ENCODE measurements at regions not wholly inside any gene's neighbourhood (a gene's known extent, or its start where the extent isn't known, plus 50 kb on each side); places are given as distances from the start of the nearest gene placed in this dataset.
"Not testable (repeated sequence)": the region's sequence is repeated elsewhere in the genome, so short reads cannot be mapped to it uniquely, and the experiment has no call there.

- DNase-seq (no peak), ATAC-seq (ENCODE audit: low read depth in 2 of 2) (no peak)
- no peaks in the 10 kb centered on the region for H3K4me1 ChIP-seq (ENCODE audit: control insufficient read depth, insufficient read depth, low read length, poor library complexity, severe bottlenecking)
- Mint-ChIP-seq H3K9me3 (peaks cover 0 to 17% (median 6%) of the 10 kb centered on the region in 7 donors), H3K27me3 (peaks cover 4% of the 10 kb centered on the region), H3K36me3 (no peaks in the 10 kb centered on the region), H3K4me3 (peak overlapping the region in 1 of 4 donors; percentile 21), H3K4me1 (no peaks in the 10 kb centered on the region), H3K27ac (no peak overlapping the region)
- H3K27ac ChIP-seq (ENCODE audit: insufficient read depth, low read length, poor library complexity, severe bottlenecking) = no peak overlapping the region
- H3K36me3 ChIP-seq (ENCODE audit: control insufficient read depth, insufficient read depth, low read length) = no peaks in the 10 kb centered on the region
- H3K27me3 ChIP-seq (ENCODE audit: control insufficient read depth, insufficient read depth, low read length) = no peaks in the 10 kb centered on the region
- H3K9me3 ChIP-seq (ENCODE audit: control insufficient read depth in 2 of 2, low read length in 2 of 2) = peaks cover 11 to 22% of the 10 kb centered on the region in 2 experiments
- no peak overlapping the region for H3K4me3 ChIP-seq (ENCODE audit: low read depth, low read length)
Measured at GRCh38 chr18:10352671-10353070, 101.8 kb upstream of the APCDD1 start.

- ATAC-seq (ENCODE audit: low read depth in 2 of 2) (no peak), DNase-seq (no peak)
- H3K4me1 ChIP-seq (ENCODE audit: control insufficient read depth, insufficient read depth, low read length, poor library complexity, severe bottlenecking) = no peaks in the 10 kb centered on the region
- no peak overlapping the region for H3K4me3 Mint-ChIP-seq
- H3K27me3 ChIP-seq (ENCODE audit: control insufficient read depth, insufficient read depth, low read length) = no peaks in the 10 kb centered on the region
- no peak overlapping the region for H3K4me3 ChIP-seq (ENCODE audit: low read depth, low read length)
- H3K36me3 ChIP-seq (ENCODE audit: control insufficient read depth, insufficient read depth, low read length) = no peaks in the 10 kb centered on the region
- H3K27ac Mint-ChIP-seq = no peak overlapping the region
- peaks cover 4% of the 10 kb centered on the region for H3K27me3 Mint-ChIP-seq
- H3K9me3 ChIP-seq (ENCODE audit: control insufficient read depth in 2 of 2, low read length in 2 of 2) = peaks cover 11 to 22% of the 10 kb centered on the region in 2 experiments
- H3K4me1 Mint-ChIP-seq = no peaks in the 10 kb centered on the region
- H3K9me3 Mint-ChIP-seq = peaks cover 0 to 21% (median 6%) of the 10 kb centered on the region in 7 donors
- no peaks in the 10 kb centered on the region for H3K36me3 Mint-ChIP-seq
- H3K27ac ChIP-seq (ENCODE audit: insufficient read depth, low read length, poor library complexity, severe bottlenecking) = no peak overlapping the region
Measured at GRCh38 chr18:10353791-10354190, 100.6 kb upstream of the APCDD1 start.

GRCh38 chr18:10354241-10354811 lies 100.1 kb upstream of the APCDD1 start:
- H3K27ac Mint-ChIP-seq = no peak overlapping the region
- peaks cover 11 to 22% of the 10 kb centered on the region in 2 experiments for H3K9me3 ChIP-seq (ENCODE audit: control insufficient read depth in 2 of 2, low read length in 2 of 2)
- peaks cover 4% of the 10 kb centered on the region for H3K27me3 Mint-ChIP-seq
- no peaks in the 10 kb centered on the region for H3K36me3 Mint-ChIP-seq
- peaks cover 0 to 21% (median 6%) of the 10 kb centered on the region in 7 donors for H3K9me3 Mint-ChIP-seq
- H3K27ac ChIP-seq (ENCODE audit: insufficient read depth, low read length, poor library complexity, severe bottlenecking) = no peak overlapping the region
- H3K4me1 ChIP-seq (ENCODE audit: control insufficient read depth, insufficient read depth, low read length, poor library complexity, severe bottlenecking) = no peaks in the 10 kb centered on the region
- H3K27me3 ChIP-seq (ENCODE audit: control insufficient read depth, insufficient read depth, low read length) = no peaks in the 10 kb centered on the region
- no peak overlapping the region for H3K4me3 ChIP-seq (ENCODE audit: low read depth, low read length)
- no peak for ATAC-seq (ENCODE audit: low read depth in 2 of 2)
- H3K36me3 ChIP-seq (ENCODE audit: control insufficient read depth, insufficient read depth, low read length) = no peaks in the 10 kb centered on the region
- no peaks in the 10 kb centered on the region for H3K4me1 Mint-ChIP-seq
- no peak overlapping the region for H3K4me3 Mint-ChIP-seq
- no peak for DNase-seq

- no peak overlapping the region for H3K4me3 ChIP-seq (ENCODE audit: low read depth, low read length)
- H3K9me3 ChIP-seq (ENCODE audit: control insufficient read depth in 2 of 2, low read length in 2 of 2) = peaks cover 11 to 22% of the 10 kb centered on the region in 2 experiments
- H3K36me3 ChIP-seq (ENCODE audit: control insufficient read depth, insufficient read depth, low read length) = no peaks in the 10 kb centered on the region
- Mint-ChIP-seq H3K27ac (no peak overlapping the region), H3K9me3 (peaks cover 0 to 21% (median 6%) of the 10 kb centered on the region in 7 donors), H3K36me3 (no peaks in the 10 kb centered on the region), H3K4me3 (no peak overlapping the region), H3K27me3 (peaks cover 4% of the 10 kb centered on the region), H3K4me1 (no peaks in the 10 kb centered on the region)
- ATAC-seq (ENCODE audit: low read depth in 2 of 2) = no peak
- no peak for DNase-seq
- no peaks in the 10 kb centered on the region for H3K27me3 ChIP-seq (ENCODE audit: control insufficient read depth, insufficient read depth, low read length)
- H3K27ac ChIP-seq (ENCODE audit: insufficient read depth, low read length, poor library complexity, severe bottlenecking) = no peak overlapping the region
- no peaks in the 10 kb centered on the region for H3K4me1 ChIP-seq (ENCODE audit: control insufficient read depth, insufficient read depth, low read length, poor library complexity, severe bottlenecking)
Measured at GRCh38 chr18:10354890-10355289, 99.5 kb upstream of the APCDD1 start.

- H3K27ac ChIP-seq (ENCODE audit: insufficient read depth, low read length, poor library complexity, severe bottlenecking); H3K4me1 ChIP-seq (ENCODE audit: control insufficient read depth, insufficient read depth, low read length, poor library complexity, severe bottlenecking); H3K4me3 Mint-ChIP-seq; H3K27ac Mint-ChIP-seq; DNase-seq; H3K36me3 ChIP-seq (ENCODE audit: control insufficient read depth, insufficient read depth, low read length); H3K27me3 Mint-ChIP-seq; ATAC-seq (ENCODE audit: low read depth in 2 of 2); H3K4me3 ChIP-seq (ENCODE audit: low read depth, low read length); H3K4me1 Mint-ChIP-seq; H3K27me3 ChIP-seq (ENCODE audit: control insufficient read depth, insufficient read depth, low read length); H3K36me3 Mint-ChIP-seq: not testable (repeated sequence)
- H3K9me3 ChIP-seq (ENCODE audit: control insufficient read depth in 2 of 2, low read length in 2 of 2) = peaks cover 11 to 22% of the 10 kb centered on the region in 2 experiments
- peaks cover 0 to 21% (median 6%) of the 10 kb centered on the region in 7 donors for H3K9me3 Mint-ChIP-seq
Measured at GRCh38 chr18:10356999-10357398, 97.4 kb upstream of the APCDD1 start.

GRCh38 chr18:10361660-10362059 lies 92.8 kb upstream of the APCDD1 start:
- Mint-ChIP-seq H3K27me3 (no peaks in the 10 kb centered on the region), H3K4me3 (no peak overlapping the region), H3K27ac (no peak overlapping the region), H3K4me1 (no peaks in the 10 kb centered on the region), H3K36me3 (no peaks in the 10 kb centered on the region), H3K9me3 (peaks cover 0 to 14% (median 4%) of the 10 kb centered on the region in 7 donors)
- H3K36me3 ChIP-seq (ENCODE audit: control insufficient read depth, insufficient read depth, low read length) = no peaks in the 10 kb centered on the region
- peaks cover 7 to 9% of the 10 kb centered on the region in 2 experiments for H3K9me3 ChIP-seq (ENCODE audit: control insufficient read depth in 2 of 2, low read length in 2 of 2)
- DNase-seq (no peak), ATAC-seq (ENCODE audit: low read depth in 2 of 2) (no peak)
- H3K27me3 ChIP-seq (ENCODE audit: control insufficient read depth, insufficient read depth, low read length) = no peaks in the 10 kb centered on the region
- H3K27ac ChIP-seq (ENCODE audit: insufficient read depth, low read length, poor library complexity, severe bottlenecking) = no peak overlapping the region
- no peaks in the 10 kb centered on the region for H3K4me1 ChIP-seq (ENCODE audit: control insufficient read depth, insufficient read depth, low read length, poor library complexity, severe bottlenecking)
- H3K4me3 ChIP-seq (ENCODE audit: low read depth, low read length) = no peak overlapping the region

- H3K9me3 ChIP-seq (ENCODE audit: control insufficient read depth in 2 of 2, low read length in 2 of 2) = no peaks in the 10 kb centered on the region
- H3K4me1 ChIP-seq (ENCODE audit: control insufficient read depth, insufficient read depth, low read length, poor library complexity, severe bottlenecking) = no peaks in the 10 kb centered on the region
- no peaks in the 10 kb centered on the region for H3K27me3 ChIP-seq (ENCODE audit: control insufficient read depth, insufficient read depth, low read length)
- no peak overlapping the region for H3K27ac Mint-ChIP-seq
- no peak for DNase-seq
- no peaks in the 10 kb centered on the region for H3K36me3 ChIP-seq (ENCODE audit: control insufficient read depth, insufficient read depth, low read length)
- H3K4me3 ChIP-seq (ENCODE audit: low read depth, low read length) = no peak overlapping the region
- H3K4me3 Mint-ChIP-seq = no peak overlapping the region
- no peaks in the 10 kb centered on the region for H3K4me1 Mint-ChIP-seq
- H3K27ac ChIP-seq (ENCODE audit: insufficient read depth, low read length, poor library complexity, severe bottlenecking) = no peak overlapping the region
- H3K27me3 Mint-ChIP-seq = no peaks in the 10 kb centered on the region
- H3K36me3 Mint-ChIP-seq = no peaks in the 10 kb centered on the region
- H3K9me3 Mint-ChIP-seq = peaks cover 0 to 5% (median 0%) of the 10 kb centered on the region in 7 donors
- ATAC-seq (ENCODE audit: low read depth in 2 of 2) = no peak
Measured at GRCh38 chr18:10365021-10365500, 89.4 kb upstream of the APCDD1 start.

GRCh38 chr18:10365901-10366300 lies 88.5 kb upstream of the APCDD1 start:
- H3K27ac Mint-ChIP-seq = no peak overlapping the region
- H3K36me3 Mint-ChIP-seq = no peaks in the 10 kb centered on the region
- no peak for DNase-seq
- no peaks in the 10 kb centered on the region for H3K27me3 Mint-ChIP-seq
- no peaks in the 10 kb centered on the region for H3K36me3 ChIP-seq (ENCODE audit: control insufficient read depth, insufficient read depth, low read length)
- no peak overlapping the region for H3K27ac ChIP-seq (ENCODE audit: insufficient read depth, low read length, poor library complexity, severe bottlenecking)
- no peak overlapping the region for H3K4me3 ChIP-seq (ENCODE audit: low read depth, low read length)
- ATAC-seq (ENCODE audit: low read depth in 2 of 2) = no peak
- H3K4me1 Mint-ChIP-seq = no peaks in the 10 kb centered on the region
- no peaks in the 10 kb centered on the region for H3K4me1 ChIP-seq (ENCODE audit: control insufficient read depth, insufficient read depth, low read length, poor library complexity, severe bottlenecking)
- no peak overlapping the region for H3K4me3 Mint-ChIP-seq
- H3K9me3 Mint-ChIP-seq = peaks cover 0 to 5% (median 0%) of the 10 kb centered on the region in 7 donors
- H3K27me3 ChIP-seq (ENCODE audit: control insufficient read depth, insufficient read depth, low read length) = no peaks in the 10 kb centered on the region
- H3K9me3 ChIP-seq (ENCODE audit: control insufficient read depth in 2 of 2, low read length in 2 of 2) = no peaks in the 10 kb centered on the region
